Breast epithelium (tissue), 3 donors: ENCODE measurements at regions not wholly inside any gene's neighbourhood (a gene's known extent, or its start where the extent isn't known, plus 50 kb on each side); places are given as distances from the start of the nearest gene placed in this dataset.

Source experiments
- CTCF ChIP-seq, 3 donors: fragments of 450-650 bp; IDR thresholded peaks; one replicate each; pipeline ENCODE4 v1.5.1; 2016 to 2017; ENCODE audit warnings: antibody characterized with exemption in 3 of 3, mild to moderate bottlenecking in 3 of 3, moderate library complexity in 3 of 3
- POLR2A ChIP-seq: fragments of 450-650 bp; IDR thresholded peaks from one replicate; pipeline ENCODE4 v1.6.1; 2016; ENCODE audit warnings: antibody characterized with exemption, mild to moderate bottlenecking, moderate library complexity
- POLR2AphosphoS5 ChIP-seq, 3 donors: sonication (generic); formaldehyde crosslinking; IDR thresholded peaks; one replicate each; pipeline ENCODE4 v1.6.1; 2017; ENCODE audit warnings: antibody characterized with exemption in 3 of 3

GRCh38 chr3:84772841-84773240, 185.9 kb upstream of the CADM2 start:
- TF ChIP-seq CTCF (IDR thresholded peaks at IDR 0.05) (no peak), POLR2AphosphoS5 (IDR thresholded peaks at IDR 0.05) (no peak), POLR2A (no peak)
